GM12878 (cell line): ENCODE measurements at regions not wholly inside any gene's neighbourhood (a gene's known extent, or its start where the extent isn't known, plus 50 kb on each side); places are given as distances from the start of the nearest gene placed in this dataset.

Experiments used
- CTCF ChIP-seq, 3 experiments: IDR thresholded peaks in 2 of 3; conservative IDR thresholded peaks in 1 of 3; 2 replicates each; pipeline ENCODE4 v1.5.1; 2011; ENCODE audit warnings: low read depth in 3 of 3, low read length in 3 of 3, mild to moderate bottlenecking in 3 of 3, control low read depth in 2 of 3, moderate library complexity in 2 of 3, inconsistent platforms in 1 of 3, mixed read lengths in 1 of 3; ENCODE audit not compliant: control insufficient read depth in 2 of 3, insufficient read depth in 1 of 3; ENCODE audit errors: extremely low read depth in 1 of 3
- IKZF2 ChIP-seq, 2 experiments: fragments of 450-650 bp; IDR thresholded peaks; 2 replicates each; pipeline ENCODE4 v1.6.1; 2017; ENCODE audit warnings: mild to moderate bottlenecking in 2 of 2, moderate library complexity in 2 of 2
- MAX ChIP-seq: IDR thresholded peaks from 2 replicates; pipeline ENCODE4 v1.6.1; 2012; ENCODE audit warnings: low read depth, low read length, improper control_type of control experiment
- PRDM15 ChIP-seq: fragments of 450-650 bp; formaldehyde crosslinking; IDR thresholded peaks from 2 replicates; pipeline ENCODE4 v1.4.0; 2020; ENCODE audit warnings: mild to moderate bottlenecking, moderate library complexity
- REST ChIP-seq: IDR thresholded peaks from 2 replicates; pipeline ENCODE4 v1.6.1; 2012; ENCODE audit warnings: mild to moderate bottlenecking, low read depth, low read length
- RFX5 ChIP-seq: IDR thresholded peaks from 2 replicates; pipeline ENCODE4 v1.6.1; 2011; ENCODE audit warnings: low read depth, low read length, improper control_type of control experiment
- ZBTB33 ChIP-seq: fragments of 450-650 bp; IDR thresholded peaks from 2 replicates; pipeline ENCODE4 v1.6.1; 2017; ENCODE audit warnings: mild to moderate bottlenecking

GRCh38 chr6:2581011-2581410 lies 169.7 kb downstream of the MYLK4 start:
- TF ChIP-seq PRDM15 (CRISPR knock-in tag) (no peak), ZBTB33 (no peak), IKZF2 (IDR thresholded peaks at IDR 0.05) (no peak), REST (no peak), MAX (no peak), RFX5 (no peak), CTCF (IDR thresholded peaks at IDR 0.05 in 2 of 3, conservative IDR thresholded peaks at IDR 0.05 in 1 of 3; ENCODE audit: control insufficient read depth in 2 of 3, extremely low read depth in 1 of 3, insufficient read depth in 1 of 3, low read depth in 3 of 3, low read length in 3 of 3) (no peak)
